ENCODE measurements at regions not wholly inside any gene's neighbourhood (a gene's known extent, or its start where the extent isn't known, plus 50 kb on each side); places are given as distances from the start of the nearest gene placed in this dataset.

- Histone ChIP-seq H3K4me2 (no peak overlapping the region), H3K9me3 (ENCODE audit: low read depth) (no peaks in the 10 kb centered on the region), H3K79me2 (no peaks in the 10 kb centered on the region), H3K27ac (no peak overlapping the region), H3K9me2 (replicated peaks; ENCODE audit: insufficient read depth) (no peaks in the 10 kb centered on the region), H2AFZ (no peak overlapping the region), H3K4me3 (no peak overlapping the region), H3K36me3 (replicated peaks; ENCODE audit: insufficient read depth, low read depth) (no peaks in the 10 kb centered on the region), H3K4me1 (ENCODE audit: insufficient read depth) (no peaks in the 10 kb centered on the region), H3K27me3 (peaks cover 2% of the 10 kb centered on the region), H4K20me1 (ENCODE audit: insufficient read depth, poor library complexity, severe bottlenecking) (no peaks in the 10 kb centered on the region)
- TF ChIP-seq CTCF (IDR thresholded peaks at IDR 0.05; ENCODE audit: poor library complexity): no peak
- no peak for TF ChIP-seq EZH2 (IDR thresholded peaks at IDR 0.05; ENCODE audit: borderline replicate concordance)
- no peak for TF ChIP-seq EZH2phosphoT487 (IDR thresholded peaks at IDR 0.05; ENCODE audit: low read depth, severe bottlenecking, unreplicated experiment)
- 69% methylated on average over 8 of the region's 8 CpGs for whole genome bisulfite sequencing (ENCODE audit: low lambda C conversion rate, missing lambda C conversion rate)
- no peak for DNase-seq (ENCODE audit: low spot score)
These were observed 261.7 kb downstream of the MAT2B start for GRCh38 chr5:163766936-163767670.

GRCh38 chr5:163770625-163771024 is 265.2 kb downstream of the MAT2B start:
- no peak for DNase-seq (ENCODE audit: low spot score)
- 49% methylated on average over 2 of the region's 2 CpGs for WGBS (ENCODE audit: low lambda C conversion rate, missing lambda C conversion rate)
- Histone ChIP-seq H3K9me3 (ENCODE audit: low read depth) (no peaks in the 10 kb centered on the region), H3K79me2 (no peaks in the 10 kb centered on the region), H4K20me1 (ENCODE audit: insufficient read depth, poor library complexity, severe bottlenecking) (no peaks in the 10 kb centered on the region), H3K27ac (no peak overlapping the region), H3K36me3 (replicated peaks; ENCODE audit: insufficient read depth, low read depth) (no peaks in the 10 kb centered on the region), H3K27me3 (no peaks in the 10 kb centered on the region), H2AFZ (no peak overlapping the region), H3K9me2 (replicated peaks; ENCODE audit: insufficient read depth) (no peaks in the 10 kb centered on the region), H3K4me3 (no peak overlapping the region), H3K4me1 (ENCODE audit: insufficient read depth) (no peaks in the 10 kb centered on the region), H3K4me2 (no peak overlapping the region)
- no peak for TF ChIP-seq EZH2phosphoT487 (IDR thresholded peaks at IDR 0.05; ENCODE audit: low read depth, severe bottlenecking, unreplicated experiment)

GRCh38 chr5:163772241-163772640 is 266.8 kb downstream of the MAT2B start:
- no peak overlapping the region for H3K4me2 ChIP-seq

More at GRCh38 chr5:163772241-163772640, 266.8 kb downstream of the MAT2B start:
- Histone ChIP-seq H3K36me3 (replicated peaks; ENCODE audit: insufficient read depth, low read depth) (no peaks in the 10 kb centered on the region), H3K27me3 (no peaks in the 10 kb centered on the region), H4K20me1 (ENCODE audit: insufficient read depth, poor library complexity, severe bottlenecking) (no peaks in the 10 kb centered on the region), H3K79me2 (no peaks in the 10 kb centered on the region), H3K4me3 (no peak overlapping the region), H3K27ac (no peak overlapping the region), H3K4me1 (ENCODE audit: insufficient read depth) (no peaks in the 10 kb centered on the region), H2AFZ (no peak overlapping the region), H3K9me3 (ENCODE audit: low read depth) (no peaks in the 10 kb centered on the region), H3K9me2 (replicated peaks; ENCODE audit: insufficient read depth) (no peaks in the 10 kb centered on the region)
- DNase-seq (ENCODE audit: low spot score): no peak
- TF ChIP-seq EZH2phosphoT487 (IDR thresholded peaks at IDR 0.05; ENCODE audit: low read depth, severe bottlenecking, unreplicated experiment) (no peak), EZH2 (IDR thresholded peaks at IDR 0.05; ENCODE audit: borderline replicate concordance) (no peak), CTCF (IDR thresholded peaks at IDR 0.05; ENCODE audit: poor library complexity) (no peak)
- WGBS (ENCODE audit: low lambda C conversion rate, missing lambda C conversion rate): 79% methylated on average over 1 of the region's 1 CpG

Measured in hepatocyte (in vitro differentiated cells).